ENCODE measurements at regions not wholly inside any gene's neighbourhood (a gene's known extent, or its start where the extent isn't known, plus 50 kb on each side); places are given as distances from the start of the nearest gene placed in this dataset.

DNA sequence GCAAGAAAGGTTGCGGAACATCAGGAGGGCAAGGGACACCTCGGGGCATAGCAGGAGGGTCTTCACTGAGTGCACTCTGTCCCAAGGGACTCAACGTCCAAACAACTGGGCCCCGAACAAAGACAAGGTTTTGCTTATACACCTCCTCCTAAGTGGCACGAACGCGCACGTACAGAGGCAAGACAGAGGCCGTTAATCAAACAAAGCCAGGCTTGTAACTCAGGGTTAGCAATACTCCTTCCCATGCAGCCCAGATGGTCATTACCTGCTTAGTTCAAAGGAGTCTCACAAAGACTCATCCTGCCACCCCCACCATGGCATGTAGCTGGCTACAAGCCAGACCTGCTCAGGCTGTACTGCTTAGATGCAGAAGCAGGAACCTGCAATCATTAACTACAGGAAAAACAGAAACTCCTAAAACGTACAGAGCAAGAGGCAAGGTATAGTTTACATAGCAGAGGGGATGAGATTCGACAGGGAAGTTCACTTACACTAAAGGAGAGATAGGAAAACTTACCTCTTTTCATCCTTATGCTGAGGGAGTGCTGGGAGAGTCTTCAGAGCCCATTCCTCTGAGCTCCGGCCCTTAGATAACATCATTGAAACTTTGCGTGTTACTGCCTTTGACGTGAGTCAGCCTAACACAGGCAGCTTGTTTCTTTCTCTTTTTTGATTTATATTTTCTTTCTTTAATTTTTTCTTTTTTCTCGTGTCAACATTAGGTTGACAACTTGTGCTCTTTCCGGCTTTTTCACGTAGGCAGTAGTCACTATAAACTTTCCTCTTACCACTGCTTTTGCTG is 1319.1 kb downstream of the TMEM121 start:
- TF ChIP-seq, protein P1, sequence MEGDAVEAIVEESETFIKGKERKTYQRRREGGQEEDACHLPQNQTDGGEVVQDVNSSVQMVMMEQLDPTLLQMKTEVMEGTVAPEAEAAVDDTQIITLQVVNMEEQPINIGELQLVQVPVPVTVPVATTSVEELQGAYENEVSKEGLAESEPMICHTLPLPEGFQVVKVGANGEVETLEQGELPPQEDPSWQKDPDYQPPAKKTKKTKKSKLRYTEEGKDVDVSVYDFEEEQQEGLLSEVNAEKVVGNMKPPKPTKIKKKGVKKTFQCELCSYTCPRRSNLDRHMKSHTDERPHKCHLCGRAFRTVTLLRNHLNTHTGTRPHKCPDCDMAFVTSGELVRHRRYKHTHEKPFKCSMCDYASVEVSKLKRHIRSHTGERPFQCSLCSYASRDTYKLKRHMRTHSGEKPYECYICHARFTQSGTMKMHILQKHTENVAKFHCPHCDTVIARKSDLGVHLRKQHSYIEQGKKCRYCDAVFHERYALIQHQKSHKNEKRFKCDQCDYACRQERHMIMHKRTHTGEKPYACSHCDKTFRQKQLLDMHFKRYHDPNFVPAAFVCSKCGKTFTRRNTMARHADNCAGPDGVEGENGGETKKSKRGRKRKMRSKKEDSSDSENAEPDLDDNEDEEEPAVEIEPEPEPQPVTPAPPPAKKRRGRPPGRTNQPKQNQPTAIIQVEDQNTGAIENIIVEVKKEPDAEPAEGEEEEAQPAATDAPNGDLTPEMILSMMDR (IDR thresholded peaks at IDR 0.05) = no peak
- TF ChIP-seq POLR2A (IDR thresholded peaks at IDR 0.05) = no peak
- no peak for TF ChIP-seq POLR2AphosphoS5 (IDR thresholded peaks at IDR 0.05)
